ENCODE measurements at regions not wholly inside any gene's neighbourhood (a gene's known extent, or its start where the extent isn't known, plus 50 kb on each side); places are given as distances from the start of the nearest gene placed in this dataset.

GRCh38 chr17:54838651-54839421, 61.8 kb upstream of the TOM1L1 start:
- no peak overlapping the region for H3K27ac ChIP-seq
- intact Hi-C loops (cut with DNase I), result no loop called here
- H3K4me1 ChIP-seq, result no peaks in the 10 kb centered on the region
- 52 to 63% methylated on average over 3 of the region's 3 CpGs for WGBS, 2 donors
- no peak for TF ChIP-seq POLR2AphosphoS5 (IDR thresholded peaks at IDR 0.05)
- DNase-seq, result no peak
- H3K4me3 ChIP-seq, result no peak overlapping the region
- H3K9me3 ChIP-seq, result no peaks in the 10 kb centered on the region
- no peaks in the 10 kb centered on the region for H3K36me3 ChIP-seq
- no peaks in the 10 kb centered on the region for H3K27me3 ChIP-seq

- intact Hi-C loops (cut with DNase I), result no loop called here
- no peak for DNase-seq
- TF ChIP-seq POLR2AphosphoS5 (IDR thresholded peaks at IDR 0.05), result no peak
- TF ChIP-seq EP300 (IDR thresholded peaks at IDR 0.05), result no peak
- TF ChIP-seq, protein P1, sequence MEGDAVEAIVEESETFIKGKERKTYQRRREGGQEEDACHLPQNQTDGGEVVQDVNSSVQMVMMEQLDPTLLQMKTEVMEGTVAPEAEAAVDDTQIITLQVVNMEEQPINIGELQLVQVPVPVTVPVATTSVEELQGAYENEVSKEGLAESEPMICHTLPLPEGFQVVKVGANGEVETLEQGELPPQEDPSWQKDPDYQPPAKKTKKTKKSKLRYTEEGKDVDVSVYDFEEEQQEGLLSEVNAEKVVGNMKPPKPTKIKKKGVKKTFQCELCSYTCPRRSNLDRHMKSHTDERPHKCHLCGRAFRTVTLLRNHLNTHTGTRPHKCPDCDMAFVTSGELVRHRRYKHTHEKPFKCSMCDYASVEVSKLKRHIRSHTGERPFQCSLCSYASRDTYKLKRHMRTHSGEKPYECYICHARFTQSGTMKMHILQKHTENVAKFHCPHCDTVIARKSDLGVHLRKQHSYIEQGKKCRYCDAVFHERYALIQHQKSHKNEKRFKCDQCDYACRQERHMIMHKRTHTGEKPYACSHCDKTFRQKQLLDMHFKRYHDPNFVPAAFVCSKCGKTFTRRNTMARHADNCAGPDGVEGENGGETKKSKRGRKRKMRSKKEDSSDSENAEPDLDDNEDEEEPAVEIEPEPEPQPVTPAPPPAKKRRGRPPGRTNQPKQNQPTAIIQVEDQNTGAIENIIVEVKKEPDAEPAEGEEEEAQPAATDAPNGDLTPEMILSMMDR (IDR thresholded peaks at IDR 0.05), result no peak
- TF ChIP-seq POLR2A (IDR thresholded peaks at IDR 0.05), result no peak
- 95 to 98% methylated on average over 1 of the region's 1 CpG for WGBS, 2 donors
- Histone ChIP-seq H3K9me3 (no peaks in the 10 kb centered on the region), H3K4me3 (no peak overlapping the region), H3K4me1 (no peaks in the 10 kb centered on the region), H3K36me3 (no peaks in the 10 kb centered on the region), H3K27ac (no peak overlapping the region), H3K27me3 (no peaks in the 10 kb centered on the region)
Measured at GRCh38 chr17:54839447-54839846, 61.2 kb upstream of the TOM1L1 start.

- WGBS, 2 donors, result 26 to 73% methylated on average over 4 of the region's 4 CpGs
- no peaks in the 10 kb centered on the region for H3K9me3 ChIP-seq
- TF ChIP-seq POLR2AphosphoS5 (IDR thresholded peaks at IDR 0.05), result no peak
- no peak for TF ChIP-seq POLR2A (IDR thresholded peaks at IDR 0.05)
- TF ChIP-seq, protein P1 (IDR thresholded peaks at IDR 0.05), result no peak
- no peak for TF ChIP-seq EP300 (IDR thresholded peaks at IDR 0.05)
- H3K36me3 ChIP-seq, result no peaks in the 10 kb centered on the region
- DNase-seq, result no peak
- no peak overlapping the region for H3K4me3 ChIP-seq
- no peak overlapping the region for H3K27ac ChIP-seq
- no peaks in the 10 kb centered on the region for H3K4me1 ChIP-seq
- no peaks in the 10 kb centered on the region for H3K27me3 ChIP-seq
- intact Hi-C loops (cut with DNase I), result no loop called here
Measured at GRCh38 chr17:54840885-54841591, 59.6 kb upstream of the TOM1L1 start.

DNA sequence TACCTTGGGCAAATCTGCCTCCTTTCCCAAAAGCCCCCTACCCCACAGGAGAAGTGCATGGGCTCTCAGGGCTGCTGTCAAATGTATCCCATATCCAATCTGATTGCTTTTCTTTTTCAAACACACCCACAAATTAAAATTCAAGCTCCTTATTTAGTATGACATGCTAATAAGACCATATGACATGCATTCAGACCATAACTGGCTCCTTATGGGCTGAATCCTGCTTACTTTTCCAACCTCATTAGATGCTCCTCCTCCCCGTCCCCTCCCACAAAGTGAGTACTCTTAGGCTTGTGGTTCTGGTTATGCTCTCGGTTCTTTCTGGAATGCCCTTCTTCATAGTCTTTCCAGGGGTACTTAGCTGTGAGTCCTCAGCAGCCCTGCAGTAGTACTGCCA, 59.0 kb upstream of the TOM1L1 start:
- H3K9me3 ChIP-seq, result no peaks in the 10 kb centered on the region
- intact Hi-C loops (cut with DNase I), result no loop called here
- no peak overlapping the region for H3K4me3 ChIP-seq
- no peaks in the 10 kb centered on the region for H3K27me3 ChIP-seq
- H3K36me3 ChIP-seq, result no peaks in the 10 kb centered on the region
- TF ChIP-seq EP300 (IDR thresholded peaks at IDR 0.05), result no peak
- TF ChIP-seq, protein P1 (IDR thresholded peaks at IDR 0.05), result no peak
- TF ChIP-seq POLR2AphosphoS5 (IDR thresholded peaks at IDR 0.05), result no peak
- no peak for TF ChIP-seq POLR2A (IDR thresholded peaks at IDR 0.05)
- H3K27ac ChIP-seq, result no peak overlapping the region
- 78 to 82% methylated on average over 2 of the region's 2 CpGs for WGBS, 2 donors
- no peak for DNase-seq
- H3K4me1 ChIP-seq, result no peaks in the 10 kb centered on the region

DNA sequence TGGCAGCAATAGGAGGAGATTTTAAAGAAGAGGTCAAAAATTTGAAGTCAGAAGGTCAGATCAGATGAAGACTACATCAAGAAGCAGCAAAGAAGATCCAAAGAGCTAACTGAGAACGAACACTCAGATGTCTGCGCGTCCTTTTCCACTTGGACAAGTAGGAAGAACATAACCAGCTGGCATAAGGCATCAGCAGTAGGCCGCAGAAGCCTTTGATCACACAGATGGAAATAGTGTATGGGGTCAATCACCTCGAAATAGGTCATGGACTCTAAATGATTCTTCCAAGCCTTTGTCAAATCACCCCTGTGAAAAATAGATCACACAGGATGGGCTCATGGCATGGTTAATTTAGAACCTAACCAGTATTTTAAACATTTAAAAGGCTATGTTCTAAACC, 56.4 kb upstream of the TOM1L1 start:
- no peak overlapping the region for H3K4me3 ChIP-seq
- H3K27ac ChIP-seq, result no peak overlapping the region
- no peaks in the 10 kb centered on the region for H3K27me3 ChIP-seq
- no peaks in the 10 kb centered on the region for H3K36me3 ChIP-seq
- DNase-seq, result no peak
- TF ChIP-seq EP300 (IDR thresholded peaks at IDR 0.05) (no peak), POLR2AphosphoS5 (IDR thresholded peaks at IDR 0.05) (no peak)
- TF ChIP-seq, protein P1 (IDR thresholded peaks at IDR 0.05), result no peak
- WGBS, 2 donors, result 86 to 92% methylated on average over 5 of the region's 5 CpGs
- H3K9me3 ChIP-seq, result no peaks in the 10 kb centered on the region
- intact Hi-C loops (cut with DNase I), result no loop called here
- no peaks in the 10 kb centered on the region for H3K4me1 ChIP-seq
